ENCODE measurements at regions not wholly inside any gene's neighbourhood (a gene's known extent, or its start where the extent isn't known, plus 50 kb on each side); places are given as distances from the start of the nearest gene placed in this dataset.

- DNase-seq (ENCODE audit: low spot score in 2 of 2) (no peak), ATAC-seq (no peak)
- H3K4me3 Mint-ChIP-seq: no peak overlapping the region
- H3K4me1 Mint-ChIP-seq: no peaks in the 10 kb centered on the region
- H3K36me3 Mint-ChIP-seq: no peaks in the 10 kb centered on the region
- H3K27ac Mint-ChIP-seq: no peak overlapping the region
- peaks cover 18% of the 10 kb centered on the region for H3K9me3 Mint-ChIP-seq
Measured at GRCh38 chr5:44632344-44632743, 176.4 kb upstream of the MRPS30 start.

DNA sequence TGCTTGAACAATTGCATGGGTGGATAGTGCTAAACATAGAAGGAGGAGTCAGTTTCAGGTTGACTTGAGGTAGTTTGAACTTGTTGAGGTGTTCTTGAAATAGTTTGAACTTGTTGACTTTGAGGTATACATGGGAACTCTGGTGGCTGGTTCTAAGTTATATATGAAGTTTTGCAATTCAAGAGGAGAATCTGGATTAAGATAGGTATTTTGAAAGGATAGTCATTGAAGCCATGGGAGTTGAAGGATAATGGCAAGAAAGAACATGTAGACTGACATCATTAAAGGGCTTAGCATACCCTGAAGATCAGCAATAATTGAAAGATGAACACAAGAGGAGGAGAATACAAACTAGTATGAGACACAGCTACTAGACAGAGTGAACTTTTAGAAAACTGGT, 181.9 kb upstream of the MRPS30 start:
- no peak overlapping the region for H3K27ac Mint-ChIP-seq
- no peaks in the 10 kb centered on the region for H3K4me1 Mint-ChIP-seq
- peaks cover 15% of the 10 kb centered on the region for H3K9me3 Mint-ChIP-seq
- no peak overlapping the region for H3K4me3 Mint-ChIP-seq
- H3K36me3 Mint-ChIP-seq: no peaks in the 10 kb centered on the region
- no peak for DNase-seq (ENCODE audit: low spot score in 2 of 2)
- no peak for ATAC-seq

- Mint-ChIP-seq H3K4me1 (no peaks in the 10 kb centered on the region), H3K27ac (no peak overlapping the region), H3K9me3 (peaks cover 6% of the 10 kb centered on the region), H3K4me3 (no peak overlapping the region), H3K36me3 (no peaks in the 10 kb centered on the region)
- ATAC-seq (no peak), DNase-seq (ENCODE audit: low spot score in 2 of 2) (no peak)
Measured at GRCh38 chr5:44622331-44622730, 186.4 kb upstream of the MRPS30 start.

DNA sequence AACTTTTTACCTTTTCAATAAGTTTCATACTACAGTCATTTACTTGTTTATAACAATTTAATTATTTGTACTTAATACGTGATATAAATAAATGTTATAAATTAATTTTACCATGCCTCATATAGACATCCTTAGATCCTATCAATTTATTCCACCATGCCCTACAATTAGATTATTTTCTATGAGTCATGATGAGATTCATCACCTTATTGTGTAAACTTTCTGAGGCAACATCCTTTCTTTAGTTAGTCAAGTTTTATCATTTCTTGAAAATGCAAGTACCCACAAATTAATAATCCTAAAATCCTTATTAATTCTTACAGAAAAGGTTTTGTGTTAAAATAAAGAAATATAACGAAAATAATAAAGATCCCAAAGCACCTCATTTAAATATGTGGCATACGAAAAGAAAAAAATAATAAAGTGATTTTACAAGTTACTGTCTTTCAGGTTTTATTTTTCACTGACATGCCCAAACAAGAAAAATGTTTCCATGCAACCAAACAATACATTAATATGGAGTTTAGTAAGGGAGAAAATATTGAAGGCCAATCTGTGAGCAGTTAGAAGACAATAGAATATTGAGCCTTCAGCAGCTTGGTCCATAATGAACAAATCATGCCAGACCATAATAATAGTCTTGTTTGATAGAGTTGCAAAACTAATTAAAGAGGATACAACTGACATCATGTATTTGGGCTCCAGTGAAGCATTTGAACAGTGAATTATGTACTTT, 188.7 kb upstream of the MRPS30 start:
- ATAC-seq: no peak
- H3K36me3 Mint-ChIP-seq: no peaks in the 10 kb centered on the region
- no peak for DNase-seq (ENCODE audit: low spot score in 2 of 2)
- H3K4me3 Mint-ChIP-seq: no peak overlapping the region
- no peaks in the 10 kb centered on the region for H3K4me1 Mint-ChIP-seq
- no peak overlapping the region for H3K27ac Mint-ChIP-seq
- H3K9me3 Mint-ChIP-seq: peaks cover 3% of the 10 kb centered on the region

DNA sequence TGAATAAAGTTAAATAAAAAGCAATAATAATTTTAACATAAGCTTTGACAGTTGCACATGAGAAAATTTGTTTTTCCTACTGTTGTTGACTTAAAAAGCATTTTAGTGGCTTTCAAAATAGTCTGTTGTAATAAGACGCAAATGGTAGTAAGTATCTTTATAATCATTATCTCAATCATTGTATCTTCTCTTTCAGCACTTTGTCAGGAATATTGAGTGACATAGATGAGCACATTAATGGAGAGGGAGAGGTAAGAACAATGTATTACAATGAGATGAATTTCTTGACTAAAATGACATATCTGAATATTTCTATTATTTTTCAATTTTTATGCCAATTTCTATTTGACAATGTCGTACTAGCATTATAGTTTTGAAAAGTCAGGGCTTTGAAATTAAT, 193.9 kb upstream of the MRPS30 start:
- no peak overlapping the region for H3K4me3 Mint-ChIP-seq
- H3K27ac Mint-ChIP-seq: no peak overlapping the region
- H3K4me1 Mint-ChIP-seq: no peaks in the 10 kb centered on the region
- no peaks in the 10 kb centered on the region for H3K36me3 Mint-ChIP-seq
- ATAC-seq (no peak), DNase-seq (ENCODE audit: low spot score in 2 of 2) (no peak)
- no peaks in the 10 kb centered on the region for H3K9me3 Mint-ChIP-seq

DNA sequence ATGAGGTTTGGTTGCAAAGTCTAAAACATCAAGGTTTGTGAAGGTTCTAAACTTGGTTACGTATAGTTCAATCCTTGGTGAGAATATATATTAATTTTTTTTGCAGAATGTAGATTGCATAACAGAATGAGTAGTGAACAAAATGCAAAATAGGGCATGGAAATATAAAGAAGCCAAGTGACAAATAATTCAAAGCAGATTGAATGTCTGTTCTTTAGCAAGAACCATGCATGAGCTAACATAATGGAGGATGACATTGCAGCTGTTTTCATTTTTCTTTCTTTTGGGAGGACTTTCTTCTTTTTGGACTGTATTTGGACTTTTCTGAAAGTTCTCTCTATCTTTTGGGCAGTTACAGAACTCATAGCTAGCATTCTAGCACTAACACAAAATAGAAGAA, 194.8 kb upstream of the MRPS30 start:
- Mint-ChIP-seq H3K36me3 (no peaks in the 10 kb centered on the region), H3K27ac (no peak overlapping the region), H3K4me1 (no peaks in the 10 kb centered on the region), H3K4me3 (no peak overlapping the region), H3K9me3 (no peaks in the 10 kb centered on the region)
- DNase-seq (ENCODE audit: low spot score in 2 of 2) (no peak), ATAC-seq (no peak)

DNA sequence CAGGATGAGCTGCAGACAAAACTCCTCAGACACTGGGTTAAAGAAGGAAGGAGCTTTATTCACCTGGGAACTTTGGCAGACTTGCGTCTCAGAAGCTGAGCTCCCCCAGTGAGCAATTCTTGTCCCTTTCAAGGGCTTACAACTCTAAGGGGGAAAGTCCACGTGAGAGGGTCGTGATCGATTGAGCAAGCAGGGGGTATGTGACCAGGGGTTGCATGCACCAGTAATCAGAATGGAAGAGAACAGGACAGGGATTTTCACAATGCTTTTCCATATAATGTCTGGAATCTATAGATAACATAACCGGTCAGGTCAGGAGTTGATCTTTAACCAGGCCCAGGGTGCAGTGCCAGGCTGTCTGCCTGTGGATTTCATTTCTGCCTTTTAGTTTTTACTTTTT, 202.8 kb upstream of the MRPS30 start:
- no peak overlapping the region for H3K4me3 Mint-ChIP-seq
- no peaks in the 10 kb centered on the region for H3K4me1 Mint-ChIP-seq
- peaks cover 20% of the 10 kb centered on the region for H3K9me3 Mint-ChIP-seq
- ATAC-seq (no peak), DNase-seq (ENCODE audit: low spot score in 2 of 2) (no peak)
- no peak overlapping the region for H3K27ac Mint-ChIP-seq
- H3K36me3 Mint-ChIP-seq: no peaks in the 10 kb centered on the region

DNA sequence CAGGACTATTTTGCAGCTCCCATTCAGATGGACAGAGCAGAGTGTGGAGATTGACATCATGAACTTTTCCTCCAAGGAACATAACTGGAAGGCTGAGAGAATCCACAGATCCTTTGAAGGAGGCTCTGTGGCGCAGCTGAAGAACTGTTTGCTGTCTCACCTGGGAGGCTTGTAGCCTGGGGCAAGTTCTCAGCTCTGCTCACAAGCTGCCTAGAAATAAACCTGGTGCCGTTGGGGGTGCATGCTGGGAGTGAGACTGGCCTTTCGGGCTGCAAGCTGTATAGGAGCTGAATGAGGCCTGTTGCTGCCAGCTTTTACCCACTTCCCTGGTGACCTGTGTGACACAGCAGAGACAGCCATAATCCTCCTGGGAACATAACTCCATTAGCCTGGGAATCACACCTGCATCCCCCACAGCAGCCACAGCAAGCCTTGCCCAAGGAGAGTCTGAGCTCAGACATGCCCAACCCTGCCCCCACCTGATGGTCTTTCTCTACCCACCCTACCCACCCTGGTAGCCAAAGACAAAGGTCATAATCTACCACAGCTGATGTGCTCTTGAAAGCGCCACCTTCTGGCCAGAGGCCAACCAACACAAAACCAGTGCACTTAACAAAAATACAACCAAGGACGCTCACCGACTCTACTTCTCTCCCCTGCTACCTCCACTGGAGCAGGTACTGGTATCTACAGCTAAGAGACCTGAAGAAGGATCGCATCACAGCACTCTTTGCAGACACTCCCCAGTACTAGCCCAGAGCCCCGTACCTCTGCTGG, 205.1 kb upstream of the MRPS30 start:
- DNase-seq (ENCODE audit: low spot score in 2 of 2): no peak
- Mint-ChIP-seq H3K27ac (no peak overlapping the region), H3K36me3 (no peaks in the 10 kb centered on the region), H3K9me3 (peaks cover 17% of the 10 kb centered on the region), H3K4me1 (no peaks in the 10 kb centered on the region), H3K4me3 (no peak overlapping the region)
- no peak for ATAC-seq

DNA sequence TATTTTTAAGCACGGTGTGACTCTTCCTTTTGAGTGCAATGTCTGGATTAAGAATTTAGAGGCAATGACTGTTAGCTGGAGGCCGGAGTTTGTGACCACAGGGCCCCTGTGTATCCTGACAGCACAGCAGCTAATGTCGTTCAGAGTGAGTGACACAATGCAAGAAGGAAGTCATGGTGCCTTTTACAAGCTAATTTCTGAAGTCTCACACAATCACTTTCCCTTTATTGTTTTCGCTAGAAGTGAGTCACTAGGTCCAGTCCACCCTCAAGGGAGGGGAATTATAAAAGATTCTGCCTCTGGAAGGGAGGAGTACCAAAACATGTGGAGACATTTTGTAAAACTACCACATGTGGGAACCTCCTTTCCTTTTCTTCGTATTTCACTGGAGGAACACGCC, 185.5 kb upstream of the FGF10 start:
- Mint-ChIP-seq H3K4me3 (no peak overlapping the region), H3K36me3 (no peaks in the 10 kb centered on the region), H3K9me3 (peaks cover 14% of the 10 kb centered on the region), H3K4me1 (no peaks in the 10 kb centered on the region), H3K27ac (no peak overlapping the region)
- ATAC-seq (no peak), DNase-seq (ENCODE audit: low spot score in 2 of 2) (no peak)

DNA sequence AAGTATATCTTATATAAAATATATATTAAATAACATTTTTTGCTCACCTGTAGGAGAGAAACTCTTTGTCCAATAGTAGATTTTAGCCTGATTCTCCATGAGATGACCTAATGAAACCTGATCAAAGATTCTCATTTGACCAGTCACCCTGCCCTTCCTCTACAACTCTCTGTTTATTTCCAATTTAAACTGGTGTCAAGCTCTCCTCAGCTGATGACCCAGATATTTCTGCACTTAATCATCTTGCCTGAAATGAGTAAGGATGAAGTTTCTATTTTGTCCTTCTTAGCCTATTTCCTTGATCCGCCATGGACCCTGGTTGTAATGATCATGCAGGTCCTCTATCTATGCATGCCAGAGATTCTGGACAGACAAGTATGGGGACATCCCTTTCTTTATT, 179.3 kb upstream of the FGF10 start:
- Mint-ChIP-seq H3K9me3 (peaks cover 15% of the 10 kb centered on the region), H3K36me3 (no peaks in the 10 kb centered on the region), H3K27ac (no peak overlapping the region), H3K4me1 (no peaks in the 10 kb centered on the region), H3K4me3 (no peak overlapping the region)
- ATAC-seq: no peak
- no peak for DNase-seq (ENCODE audit: low spot score in 2 of 2)

- H3K4me3 Mint-ChIP-seq: no peak overlapping the region
- ATAC-seq (no peak), DNase-seq (ENCODE audit: low spot score in 2 of 2) (no peak)
- H3K36me3 Mint-ChIP-seq: no peaks in the 10 kb centered on the region
- no peak overlapping the region for H3K27ac Mint-ChIP-seq
- no peaks in the 10 kb centered on the region for H3K4me1 Mint-ChIP-seq
- H3K9me3 Mint-ChIP-seq: peaks cover 11% of the 10 kb centered on the region
Measured at GRCh38 chr5:44565902-44566301, 176.7 kb upstream of the FGF10 start.

DNA sequence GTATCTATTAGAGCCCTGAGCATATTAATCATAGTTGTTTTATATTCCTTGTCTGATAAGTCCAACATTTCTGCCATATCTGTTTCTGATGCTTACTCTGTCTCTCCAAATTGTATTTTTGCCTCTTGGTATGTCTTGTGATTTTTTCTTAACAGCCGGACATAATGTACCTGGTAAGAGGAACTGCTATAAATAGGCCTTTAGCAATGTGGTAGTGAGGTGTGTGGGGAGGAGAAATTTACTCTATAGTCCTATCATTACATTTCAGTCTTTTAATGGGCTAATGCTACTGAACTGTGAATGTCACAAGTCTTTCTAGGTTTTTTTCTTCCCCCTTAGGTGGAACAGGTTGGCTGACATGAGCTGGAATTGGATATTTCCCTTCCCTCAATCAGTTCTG, 176.1 kb upstream of the FGF10 start:
- DNase-seq (ENCODE audit: low spot score in 2 of 2): no peak
- Mint-ChIP-seq H3K4me3 (no peak overlapping the region), H3K27ac (no peak overlapping the region), H3K36me3 (no peaks in the 10 kb centered on the region), H3K4me1 (no peaks in the 10 kb centered on the region), H3K9me3 (peaks cover 11% of the 10 kb centered on the region)
- ATAC-seq: no peak

DNA sequence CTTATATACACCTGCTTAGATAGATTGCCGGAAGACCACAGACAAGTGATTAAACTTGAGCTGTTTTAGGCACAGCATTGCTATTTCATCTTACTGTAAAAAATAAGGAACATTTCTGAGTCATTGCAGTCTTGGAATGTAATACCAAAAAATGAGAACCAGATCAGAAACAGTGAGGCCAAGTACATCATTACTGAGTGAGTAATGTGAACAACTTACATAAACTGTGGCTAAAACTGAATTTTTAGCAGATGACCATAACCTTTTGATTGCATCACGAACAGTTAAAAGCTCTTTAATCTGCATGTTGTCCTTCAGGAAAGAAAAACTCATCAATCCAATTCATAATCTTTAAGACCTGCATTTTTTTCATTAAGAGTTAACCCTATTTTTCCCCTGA, 157.1 kb upstream of the FGF10 start:
- H3K36me3 Mint-ChIP-seq: no peaks in the 10 kb centered on the region
- H3K27ac Mint-ChIP-seq: no peak overlapping the region
- ATAC-seq: no peak
- H3K4me3 Mint-ChIP-seq: no peak overlapping the region
- no peak for DNase-seq (ENCODE audit: low spot score in 2 of 2)
- no peaks in the 10 kb centered on the region for H3K4me1 Mint-ChIP-seq
- H3K9me3 Mint-ChIP-seq: peaks cover 4% of the 10 kb centered on the region

- H3K27ac Mint-ChIP-seq: no peak overlapping the region
- DNase-seq (ENCODE audit: low spot score in 2 of 2): no peak
- no peaks in the 10 kb centered on the region for H3K4me1 Mint-ChIP-seq
- no peak for ATAC-seq
- H3K4me3 Mint-ChIP-seq: no peak overlapping the region
- no peaks in the 10 kb centered on the region for H3K36me3 Mint-ChIP-seq
- peaks cover 3% of the 10 kb centered on the region for H3K9me3 Mint-ChIP-seq
Measured at GRCh38 chr5:44543511-44543910, 154.3 kb upstream of the FGF10 start.

- DNase-seq (ENCODE audit: low spot score in 2 of 2): no peak
- H3K4me3 Mint-ChIP-seq: no peak overlapping the region
- peaks cover 3% of the 10 kb centered on the region for H3K9me3 Mint-ChIP-seq
- no peaks in the 10 kb centered on the region for H3K36me3 Mint-ChIP-seq
- H3K4me1 Mint-ChIP-seq: no peaks in the 10 kb centered on the region
- no peak overlapping the region for H3K27ac Mint-ChIP-seq
- ATAC-seq: no peak
Measured at GRCh38 chr5:44542470-44542869, 153.2 kb upstream of the FGF10 start.

DNA sequence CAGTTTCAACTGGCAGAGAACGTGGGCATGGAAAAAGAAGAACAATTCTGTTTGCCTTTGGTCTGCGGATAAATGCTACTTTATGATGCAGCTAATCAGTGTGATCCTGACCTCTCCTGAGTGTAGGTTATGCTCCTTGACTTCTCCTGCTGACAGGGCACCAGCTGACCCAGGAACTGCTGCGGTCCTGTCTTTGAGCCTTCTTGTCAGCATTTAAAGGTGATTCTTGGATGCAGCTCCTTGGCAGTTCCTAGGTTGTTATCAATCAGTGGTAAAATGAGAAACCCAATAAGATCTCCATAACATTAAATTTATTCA, 150.3 kb upstream of the FGF10 start:
- H3K4me1 Mint-ChIP-seq: no peaks in the 10 kb centered on the region
- ATAC-seq: no peak
- H3K36me3 Mint-ChIP-seq: no peaks in the 10 kb centered on the region

More for the DNA sequence above, 150.3 kb upstream of the FGF10 start:
- no peak for DNase-seq (ENCODE audit: low spot score in 2 of 2)
- Mint-ChIP-seq H3K4me3 (no peak overlapping the region), H3K9me3 (peaks cover 3% of the 10 kb centered on the region), H3K27ac (no peak overlapping the region)
